ENCODE measurements at regions not wholly inside any gene's neighbourhood (a gene's known extent, or its start where the extent isn't known, plus 50 kb on each side); places are given as distances from the start of the nearest gene placed in this dataset.
A peak's percentile ranks its signal among the peaks of the same experiment; 100 is the strongest.

DNA sequence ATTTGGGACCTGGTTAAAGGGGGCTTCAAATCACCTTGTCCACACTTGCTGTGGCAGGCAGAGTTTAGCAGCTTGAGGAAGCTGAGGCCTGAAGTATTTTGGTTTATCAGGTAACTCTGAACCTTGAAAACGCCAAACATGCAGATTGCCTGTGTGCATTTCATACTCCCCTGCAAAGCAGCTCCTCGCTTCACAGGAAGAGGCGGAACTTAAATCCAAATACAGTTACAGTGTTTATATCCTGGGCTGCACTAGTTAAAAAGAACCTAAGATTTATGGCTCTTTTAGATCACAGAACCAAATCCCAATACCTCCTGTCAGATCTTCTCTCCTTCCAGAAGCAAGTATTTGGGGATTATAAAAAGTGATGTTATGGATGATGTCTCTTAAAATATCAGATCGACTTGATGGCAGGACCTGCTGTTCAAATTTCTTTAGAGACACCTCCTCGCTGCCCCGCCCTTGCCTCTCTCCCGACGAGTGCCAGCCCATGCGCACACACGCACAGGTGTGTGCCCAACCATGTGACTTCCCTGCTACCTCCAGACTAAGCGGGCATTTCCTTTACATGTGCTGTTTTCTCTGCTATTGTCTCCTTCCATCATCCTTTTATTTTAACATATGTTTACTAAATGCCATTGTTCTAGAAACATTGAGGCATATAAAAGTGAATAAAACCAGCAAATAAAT lies 224.6 kb upstream of the FOXQ1 start:
- no peak for DNase-seq (ENCODE audit: low spot score)

DNA sequence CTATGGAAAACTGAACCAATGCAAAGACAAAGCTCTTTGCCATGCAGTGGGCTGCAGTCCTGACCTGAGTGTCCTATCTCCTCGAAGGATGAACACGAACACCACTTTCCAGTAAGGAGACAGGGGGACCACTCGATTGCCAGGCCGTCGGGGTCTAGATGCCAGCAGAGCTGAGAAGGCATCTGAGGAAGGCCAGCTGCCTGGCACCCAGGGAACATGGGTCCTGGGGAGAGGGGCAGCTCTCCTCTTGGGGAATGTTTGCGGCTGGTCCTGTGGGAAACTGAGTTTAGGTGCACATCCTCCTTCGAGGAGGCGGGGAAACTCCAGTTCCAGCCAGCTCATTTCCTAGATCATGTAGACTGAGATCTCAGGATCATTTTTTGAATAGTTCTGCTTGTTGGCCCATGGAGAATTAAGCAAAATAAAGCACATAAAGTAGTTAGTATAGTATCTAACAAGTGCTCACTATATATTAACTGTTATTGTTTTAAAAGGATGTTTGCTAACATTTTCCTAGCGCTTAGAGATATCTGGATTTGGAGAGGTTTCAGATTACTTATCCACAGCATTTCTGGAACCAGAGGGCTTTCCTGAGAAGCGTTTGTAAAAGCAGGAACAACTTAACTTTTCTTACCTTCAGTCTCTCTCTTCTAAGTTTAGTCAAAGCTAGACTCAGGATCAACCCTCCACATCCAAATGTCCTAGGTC lies 225.3 kb upstream of the FOXQ1 start:
- DNase-seq (ENCODE audit: low spot score) = no peak

DNA sequence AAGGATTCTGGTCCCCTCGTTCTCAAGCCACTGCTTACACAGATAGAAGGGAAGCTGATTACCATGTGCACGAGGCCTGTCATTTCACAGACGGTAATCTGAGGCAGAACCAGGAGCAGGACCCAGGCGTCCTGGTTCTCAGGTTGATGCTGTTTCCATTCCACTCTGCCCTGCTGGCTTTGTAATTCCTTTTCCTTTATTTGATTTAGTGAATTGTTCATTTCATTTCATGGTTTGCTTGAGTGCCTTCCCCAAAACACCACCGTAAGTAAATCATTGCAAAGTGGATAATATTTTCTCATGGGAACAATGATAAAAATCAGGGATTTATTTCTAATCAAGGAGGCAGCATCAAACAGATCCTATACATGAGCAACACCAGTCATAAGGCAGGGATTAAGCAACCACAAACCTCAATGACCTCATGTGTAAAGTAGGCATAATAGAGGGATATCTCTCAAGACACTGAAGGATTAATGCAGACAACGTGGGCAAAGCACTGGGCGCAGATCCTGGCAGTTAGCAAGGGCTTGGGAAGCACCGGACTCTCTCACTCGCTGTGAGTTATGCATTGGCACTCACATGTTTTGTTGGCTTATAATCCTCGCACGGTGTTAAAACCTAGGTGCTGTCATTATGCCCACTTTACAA lies 229.5 kb upstream of the FOXQ1 start:
- peak; percentile 53 for DNase-seq (ENCODE audit: low spot score)

DNA sequence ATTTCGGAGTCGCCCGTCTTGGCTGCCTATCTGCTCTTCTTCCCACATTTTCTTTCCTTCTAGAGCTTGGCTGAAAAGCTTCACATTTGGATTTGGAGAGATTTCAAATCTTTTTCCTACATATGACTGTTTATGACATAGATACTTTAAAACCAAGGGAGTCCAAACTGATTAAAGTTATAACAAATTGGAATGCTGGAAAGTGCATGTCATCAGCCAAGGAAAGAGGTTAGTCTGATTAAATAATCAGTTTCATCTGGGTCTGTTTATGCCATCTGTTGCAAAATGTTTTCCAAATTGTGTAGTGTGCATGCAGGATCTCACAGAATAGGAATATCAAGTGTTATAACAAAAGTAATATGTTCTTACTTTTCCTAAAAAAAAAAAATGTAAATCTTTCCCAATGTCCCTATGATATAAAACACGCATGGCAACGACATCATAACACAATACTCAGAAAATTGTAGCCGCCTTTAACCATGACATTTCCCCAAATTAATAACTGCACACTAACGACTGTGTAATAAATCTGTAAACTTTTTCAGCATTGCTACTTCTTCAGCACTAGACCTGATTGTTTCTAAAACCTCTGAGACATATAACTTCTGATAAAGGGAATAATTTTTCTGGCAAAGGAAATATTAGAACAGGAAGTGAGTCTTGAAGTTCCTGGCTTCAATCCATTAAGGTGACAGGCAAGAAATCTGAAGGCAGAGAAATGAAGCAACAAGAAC lies 230.2 kb upstream of the FOXQ1 start:
- peak; percentile 48 for DNase-seq (ENCODE audit: low spot score)

DNA sequence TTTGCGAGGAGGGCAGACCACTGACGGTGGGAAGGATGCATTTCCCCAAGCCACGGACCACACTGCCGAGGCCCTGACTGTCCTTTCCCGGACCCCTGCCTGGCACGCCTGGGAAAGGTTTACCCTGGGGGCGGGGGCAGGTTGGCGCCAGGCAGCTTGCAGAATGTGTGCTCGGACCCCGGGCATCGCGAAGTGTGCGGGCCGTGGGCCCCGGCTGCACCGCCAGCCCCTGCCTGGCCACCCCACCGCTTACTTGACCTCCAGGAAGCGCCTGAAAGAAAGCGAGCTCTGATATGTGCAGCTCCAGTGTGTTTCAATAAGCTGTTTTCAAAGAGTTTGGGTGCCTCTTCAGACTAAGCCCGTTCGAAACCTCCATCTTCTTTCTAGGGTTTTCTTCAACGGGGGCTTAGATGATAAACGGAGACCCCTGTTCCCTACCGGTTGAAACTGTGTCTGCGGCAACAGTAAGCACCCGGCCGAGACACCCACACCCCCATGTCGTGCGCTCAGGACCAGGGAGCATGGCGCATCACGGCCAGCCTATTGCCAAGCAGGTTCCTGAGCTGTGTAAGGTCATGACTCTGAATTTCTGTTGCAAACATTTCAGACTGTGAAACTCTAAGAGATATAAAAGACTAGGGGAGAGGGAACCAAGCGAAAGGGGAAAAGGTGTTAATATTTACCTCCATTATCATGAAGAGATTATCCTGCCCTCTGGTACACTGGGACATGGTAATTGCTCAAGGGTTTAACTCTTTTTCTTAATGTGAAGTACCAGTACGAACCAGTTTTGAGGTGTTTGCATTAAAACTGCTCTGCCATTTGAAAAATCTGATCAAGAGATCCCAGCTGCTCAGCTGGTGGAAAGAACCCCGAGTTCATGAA lies 231.2 kb upstream of the FOXQ1 start:
- no peak for DNase-seq (ENCODE audit: low spot score)

DNA sequence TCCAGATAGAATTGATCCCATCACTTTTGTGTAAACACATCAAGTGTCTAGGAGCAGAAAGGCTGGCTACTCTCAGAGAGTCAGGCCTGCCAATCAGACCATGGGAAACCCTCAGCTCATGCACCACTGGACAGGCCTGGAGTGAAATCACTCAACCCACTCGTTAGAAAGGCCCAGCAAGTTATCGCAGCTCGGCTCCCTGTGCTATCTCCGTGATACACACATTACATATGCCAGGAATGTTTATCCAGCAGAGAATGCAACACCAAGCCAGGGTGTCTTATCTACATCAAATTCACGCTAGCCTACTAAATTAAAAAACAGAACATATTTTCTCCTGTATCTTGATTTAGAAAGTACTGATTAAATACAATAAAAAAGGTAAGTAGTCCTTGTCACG lies 232.4 kb upstream of the FOXQ1 start:
- no peak for DNase-seq (ENCODE audit: low spot score)

DNA sequence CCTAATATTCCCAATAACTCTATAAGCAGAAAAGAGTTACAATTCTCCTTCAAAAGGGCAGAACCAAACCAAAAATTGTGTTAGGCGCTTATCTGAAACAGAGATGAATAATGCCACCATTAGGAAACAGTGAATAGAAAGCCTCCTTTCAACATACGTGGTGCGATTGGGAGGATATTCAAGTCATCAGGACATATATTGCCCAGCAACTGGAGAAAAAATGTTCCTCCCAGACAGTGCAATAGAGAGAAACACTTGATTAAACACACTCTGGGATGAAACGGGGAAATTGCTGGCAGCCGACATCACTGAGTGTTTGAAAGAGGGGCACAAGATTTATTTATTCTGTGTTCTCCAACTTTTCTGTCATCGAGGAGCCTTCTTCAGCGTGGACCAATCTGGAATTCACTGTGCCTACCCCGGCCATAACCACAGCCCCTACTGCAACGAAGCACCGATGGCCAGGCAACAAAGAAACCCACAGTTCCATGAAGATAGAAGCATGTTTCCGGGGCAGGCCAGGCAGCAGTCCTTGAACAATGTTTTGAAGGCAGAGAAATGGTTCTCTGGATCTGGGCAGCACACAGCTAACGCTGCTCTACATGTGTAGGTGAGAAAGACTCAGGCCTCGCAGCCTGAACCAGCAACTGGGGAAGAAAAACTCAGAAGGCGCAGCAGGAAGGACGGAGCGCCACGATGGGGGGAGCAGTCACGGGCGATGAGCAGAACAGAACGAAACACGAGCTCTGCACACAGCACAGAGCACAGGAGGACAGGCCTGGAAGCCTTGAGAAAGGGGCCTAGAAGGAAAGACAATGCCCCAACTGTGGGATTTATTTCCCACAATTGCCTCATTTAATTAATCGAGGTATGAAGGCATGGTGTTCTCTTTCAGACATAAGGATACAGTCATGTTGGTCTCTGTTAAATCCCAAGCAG lies 234.2 kb upstream of the FOXQ1 start:
- DNase-seq (ENCODE audit: low spot score) = no peak

DNA sequence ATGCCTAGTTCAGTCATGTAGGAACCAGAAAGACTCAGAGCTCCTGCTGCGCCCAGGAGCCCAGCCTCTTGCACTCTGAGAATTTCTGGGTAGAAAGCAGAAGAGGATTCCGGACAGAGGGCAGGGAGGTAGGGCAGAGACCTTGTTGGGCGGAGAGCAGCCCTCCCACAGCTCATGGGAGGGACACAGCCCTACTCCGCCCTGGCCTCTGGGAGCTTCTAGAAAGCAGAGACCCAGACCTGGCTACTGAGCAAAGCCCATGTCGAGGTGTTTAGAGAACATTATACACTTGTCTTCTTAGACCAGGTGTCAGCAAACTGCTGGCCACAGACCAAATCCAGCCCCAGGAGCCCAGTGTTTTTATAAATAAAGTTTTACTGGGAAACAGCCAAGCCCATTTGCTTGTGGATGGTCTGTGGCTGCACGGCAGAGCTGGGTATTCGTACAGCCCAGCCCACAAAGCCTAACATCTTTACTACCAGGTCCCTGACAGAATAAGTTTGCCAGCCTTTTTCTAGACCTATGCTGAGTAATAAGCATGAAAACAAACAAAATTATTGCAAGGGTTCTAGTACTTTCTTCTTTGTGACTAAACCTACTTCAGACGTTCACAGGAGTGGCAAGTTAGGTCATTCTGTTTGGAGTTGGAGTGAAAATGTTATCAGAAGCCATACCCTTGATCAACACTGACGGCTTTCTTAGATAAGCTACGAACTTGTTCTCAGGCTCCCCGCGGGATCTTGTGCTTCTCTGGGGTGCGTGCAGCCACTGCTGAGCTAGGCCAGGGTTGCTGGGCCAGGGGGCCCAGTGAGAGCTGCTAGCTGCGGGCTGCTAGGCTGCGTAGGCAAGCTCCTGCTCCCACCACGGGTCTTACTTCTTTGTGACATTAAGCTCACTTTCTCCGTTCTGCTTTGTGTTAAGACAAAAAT lies 235.1 kb upstream of the FOXQ1 start:
- DNase-seq (ENCODE audit: low spot score) = no peak

DNA sequence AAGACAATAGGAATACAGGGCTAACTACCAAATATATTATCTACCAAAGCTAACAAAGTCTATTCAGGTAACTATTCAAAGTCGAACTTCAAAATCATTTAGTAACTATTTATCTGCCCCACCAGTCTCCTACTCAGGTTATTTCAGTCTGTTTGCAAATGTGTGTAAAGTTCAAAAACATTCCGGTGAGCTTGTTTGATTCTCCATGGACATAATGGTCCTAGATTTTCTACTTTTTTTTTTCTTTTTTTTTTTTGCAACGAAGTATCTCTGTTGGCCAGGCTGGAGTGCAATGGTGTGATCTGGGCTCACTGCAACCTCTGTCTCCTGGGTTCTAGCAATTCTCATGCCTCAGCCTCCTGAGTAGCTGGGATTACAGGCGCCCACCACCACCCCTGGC lies 236.0 kb upstream of the FOXQ1 start:
- DNase-seq (ENCODE audit: low spot score) = no peak

DNA sequence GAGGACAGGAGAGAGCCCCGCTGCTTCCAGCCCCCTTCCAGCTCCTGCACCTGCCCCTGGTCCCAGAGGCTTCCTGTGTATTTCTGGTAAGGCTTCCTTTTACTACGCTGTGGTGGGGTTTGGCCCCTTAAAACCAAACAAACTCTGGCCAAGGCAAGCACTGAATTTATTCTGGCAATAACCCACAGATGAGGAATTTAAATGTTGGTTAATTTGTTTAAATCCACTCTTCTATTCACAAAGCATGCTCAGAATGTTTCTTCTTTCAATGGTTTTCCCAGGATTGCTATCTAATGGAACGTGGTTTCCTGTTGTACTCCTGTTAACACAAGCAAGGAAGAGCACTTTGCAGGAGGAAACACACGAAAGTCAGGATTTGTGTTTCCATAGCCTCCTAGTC lies 236.5 kb upstream of the FOXQ1 start:
- no peak for DNase-seq (ENCODE audit: low spot score)

DNA sequence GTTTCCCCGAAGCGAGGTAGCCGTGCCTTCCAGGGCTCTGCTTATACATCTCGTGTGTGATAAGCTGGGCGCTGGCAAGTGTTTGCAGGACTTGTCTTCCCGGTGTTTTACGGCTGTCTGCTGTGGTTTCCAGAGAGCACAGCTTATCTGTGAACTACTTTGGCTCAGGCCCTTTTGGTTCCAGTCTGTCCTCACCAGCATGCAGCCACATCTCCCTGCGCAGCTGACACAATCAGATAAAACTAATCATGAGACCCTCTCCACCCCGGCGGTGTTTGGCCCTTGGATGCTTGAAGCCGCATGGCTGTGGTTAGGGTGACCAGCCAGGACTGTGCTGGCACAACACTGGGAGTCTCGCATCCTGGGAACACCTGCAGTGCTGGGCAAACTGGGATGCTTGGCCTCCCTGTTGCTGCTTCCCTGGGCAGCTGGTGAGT lies 241.8 kb upstream of the FOXQ1 start:
- no peak for DNase-seq (ENCODE audit: low spot score)

DNA sequence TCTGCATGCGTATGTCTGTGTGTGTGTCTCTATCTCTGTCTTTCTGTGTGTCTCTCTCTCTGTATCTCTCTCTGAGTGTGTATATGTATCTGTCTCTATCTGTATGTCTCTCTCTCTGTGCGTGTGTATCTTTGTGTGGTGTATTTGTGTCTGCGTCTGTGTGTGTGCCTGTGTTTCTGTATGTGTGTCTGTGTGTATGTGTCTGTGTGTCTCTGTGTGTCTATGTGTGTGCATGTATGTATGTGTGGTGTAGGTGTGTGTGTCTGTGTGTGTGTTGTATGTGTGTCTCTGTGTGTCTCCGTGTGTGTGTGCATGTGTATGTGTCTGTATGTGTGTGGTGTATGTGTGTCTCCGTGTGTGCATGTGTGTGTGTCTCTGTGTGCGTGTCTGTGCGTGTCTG lies 243.0 kb upstream of the FOXQ1 start:
- no peak for DNase-seq (ENCODE audit: low spot score)

DNA sequence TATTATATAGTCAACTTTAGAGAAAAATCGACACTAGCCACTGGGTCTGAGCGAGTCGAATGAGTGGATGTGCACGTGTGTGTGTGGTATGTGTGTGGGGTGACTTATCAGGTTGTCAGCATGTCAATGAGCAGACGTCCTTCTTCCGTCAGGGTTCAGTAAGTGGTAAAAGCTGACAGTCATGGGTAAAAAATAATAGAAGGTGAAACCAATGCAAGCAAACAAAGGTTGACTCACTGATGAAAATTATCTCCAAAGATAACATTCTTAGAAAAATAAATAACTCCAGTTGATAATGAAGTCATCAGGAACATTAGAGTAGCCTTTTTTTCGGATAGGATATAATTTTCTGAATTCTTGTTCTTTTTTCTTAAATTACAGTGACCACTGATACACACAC lies 243.8 kb upstream of the FOXQ1 start:
- DNase-seq (ENCODE audit: low spot score) = no peak

DNA sequence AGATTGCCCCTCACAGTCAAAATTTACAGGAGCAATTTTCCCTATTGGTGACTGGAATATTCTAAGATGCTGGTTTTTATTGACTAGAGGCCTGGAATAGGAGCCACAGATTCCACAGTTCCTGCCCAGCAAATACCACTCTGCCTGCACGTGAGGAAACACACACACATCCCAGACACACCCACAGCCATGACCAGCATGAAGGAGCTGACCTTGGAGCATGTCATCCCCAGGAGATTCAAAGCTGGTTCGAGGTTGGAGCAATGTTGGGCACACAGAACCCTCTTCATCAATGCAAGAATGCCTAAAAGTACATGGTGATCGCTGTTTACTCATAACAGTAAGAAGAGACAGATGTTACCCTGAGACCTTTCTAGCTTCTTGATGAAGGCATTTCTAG lies 244.6 kb upstream of the FOXQ1 start:
- no peak for DNase-seq (ENCODE audit: low spot score)

DNA sequence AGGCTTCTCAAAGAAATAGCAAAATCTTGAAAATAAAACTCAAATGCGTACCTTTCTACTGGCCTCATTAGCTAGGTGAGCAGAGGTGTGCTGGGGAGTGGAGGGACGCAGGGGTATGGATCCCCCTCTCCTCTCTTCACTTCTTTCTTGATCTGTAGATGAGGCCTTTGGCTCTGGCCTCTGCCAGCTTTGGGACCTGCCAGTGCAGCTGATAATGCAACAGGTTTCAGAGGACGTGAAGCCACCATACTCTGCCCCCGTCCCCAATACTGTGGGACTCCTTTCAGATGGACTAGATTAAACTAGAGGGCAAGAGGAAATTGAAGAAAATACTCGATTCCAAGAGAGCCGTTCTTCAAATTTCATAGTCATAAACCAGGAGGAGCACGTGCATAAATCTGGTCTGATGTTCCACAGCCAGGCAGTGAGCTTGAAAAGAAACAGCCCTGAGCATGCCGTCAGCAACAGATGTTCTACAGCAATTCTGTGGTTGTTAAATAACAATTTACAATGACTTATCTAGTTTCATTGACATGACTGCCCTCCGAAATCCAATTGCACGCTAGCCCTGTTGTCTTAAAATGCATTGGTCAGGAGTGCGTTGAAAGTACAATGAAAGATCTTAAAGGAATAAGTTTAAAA lies 245.3 kb upstream of the FOXQ1 start:
- DNase-seq (ENCODE audit: low spot score) = no peak

DNA sequence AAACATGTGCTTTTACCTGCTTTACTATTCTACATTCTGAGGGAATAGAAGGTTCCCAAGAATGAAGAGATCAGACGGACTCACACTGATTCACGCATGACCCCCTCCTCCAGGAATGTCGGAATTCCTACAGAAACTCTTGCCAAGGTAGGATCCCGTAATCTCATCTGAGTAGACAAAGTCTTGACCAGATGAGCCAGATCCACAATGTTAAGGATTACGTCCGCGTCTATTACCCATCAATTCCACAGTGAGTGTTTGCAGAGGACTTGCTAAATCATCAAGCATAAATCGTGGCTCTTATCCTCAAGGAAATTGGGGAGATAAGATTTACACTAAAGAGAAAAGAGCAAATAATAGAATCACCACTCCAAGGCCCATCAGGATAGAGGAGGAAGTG lies 245.9 kb upstream of the FOXQ1 start:
- DNase-seq (ENCODE audit: low spot score) = no peak

DNA sequence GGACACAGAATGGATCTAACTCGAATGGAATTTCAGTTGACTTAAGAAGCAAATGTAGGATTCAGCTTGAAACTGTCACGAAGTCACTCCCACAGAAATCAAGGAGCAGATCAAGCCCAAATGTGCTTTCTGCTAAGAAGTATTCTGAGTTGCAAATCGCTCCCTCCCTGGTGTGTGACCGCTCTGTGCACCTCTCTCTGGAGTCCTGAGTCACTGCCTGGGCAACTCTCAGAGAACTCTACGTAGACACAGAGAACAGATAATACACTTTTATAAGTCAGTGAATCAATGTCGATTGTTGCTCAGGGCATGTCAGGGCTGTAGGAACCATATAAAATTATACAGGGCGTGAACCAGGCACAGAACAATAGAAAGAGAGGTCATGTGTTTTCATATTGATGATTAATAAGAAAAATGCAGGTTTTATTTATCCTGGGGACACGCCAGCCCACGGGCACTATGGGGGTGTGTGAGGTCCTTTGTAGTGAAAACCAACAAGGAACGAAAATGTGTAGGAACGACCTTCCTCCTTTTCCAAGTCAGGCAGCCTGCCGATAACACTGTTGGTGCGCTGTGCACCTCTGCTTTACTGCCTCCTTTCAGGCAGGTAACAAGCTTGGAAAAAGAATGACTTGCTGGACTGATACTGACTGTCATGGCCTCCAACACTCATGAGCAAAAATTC lies 248.1 kb upstream of the FOXQ1 start:
- peak; percentile 80 for DNase-seq (ENCODE audit: low spot score)

DNA sequence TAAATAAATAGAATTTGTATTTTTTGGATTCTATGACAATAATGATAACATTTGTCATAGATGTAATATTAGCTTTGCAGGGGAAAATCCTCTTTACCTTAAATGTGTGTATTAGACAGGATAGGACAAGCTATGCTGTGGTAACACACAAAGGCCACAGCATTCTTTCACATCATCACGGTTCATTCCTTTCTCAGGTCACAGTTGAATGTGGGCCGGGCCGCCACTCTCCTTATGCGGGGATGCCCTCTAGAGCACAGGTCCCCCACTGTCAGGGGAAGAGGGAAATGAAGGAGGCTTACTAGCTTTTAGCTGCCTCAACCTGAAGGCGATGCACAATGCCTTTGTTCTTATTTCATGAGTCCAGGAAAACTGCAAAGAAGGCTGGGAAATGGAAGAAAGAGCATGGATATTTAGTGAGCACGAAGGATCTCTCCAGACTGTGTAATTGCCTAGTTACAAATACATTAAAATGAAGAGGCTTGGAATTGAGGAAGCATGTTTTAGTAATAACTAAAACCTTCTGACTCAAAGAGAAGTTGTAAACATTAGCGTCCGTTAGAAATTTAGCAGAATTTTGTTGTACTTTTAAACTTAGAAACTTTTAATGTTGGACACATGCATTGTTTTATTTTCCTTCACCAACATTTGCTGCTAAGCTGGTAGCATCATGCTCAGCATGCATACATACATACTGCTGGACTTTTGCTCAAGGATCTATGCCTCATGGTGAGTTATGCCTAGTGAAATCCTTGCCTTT lies 248.9 kb upstream of the FOXQ1 start:
- peak; percentile 11 for DNase-seq (ENCODE audit: low spot score)

Measured in AG08395 (cell line).